Esophagus squamous epithelium (tissue), 5 donors: ENCODE measurements at regions not wholly inside any gene's neighbourhood (a gene's known extent, or its start where the extent isn't known, plus 50 kb on each side); places are given as distances from the start of the nearest gene placed in this dataset.

Source experiments
- DNase-seq: peaks from one replicate; lab custom pipeline; 2025; lab: John Stamatoyannopoulos, UW
- H3K27ac ChIP-seq, 4 donors: fragments of 200-600 bp; sonication (generic); one replicate each; pipeline ENCODE4 v1.5.1; 2016 to 2019; ENCODE audit warnings: mild to moderate bottlenecking in 1 of 4
- H3K27me3 ChIP-seq, 4 donors: fragments of 200-600 bp; sonication (generic); 1 replicate in 3 of 4; 2 replicates in 1 of 4; pipeline versions ENCODE4 v1.5.1 to v1.6.0; 2017 to 2021; ENCODE audit warnings: antibody characterized with exemption in 1 of 4
- H3K36me3 ChIP-seq, 3 donors: fragments of 200-600 bp; sonication (generic); one replicate each; pipeline ENCODE4 v1.5.1; 2016 to 2019
- H3K4me1 ChIP-seq, 3 donors: fragments of 200-600 bp; sonication (generic); one replicate each; pipeline ENCODE4 v1.5.1; 2017 to 2019
- H3K4me3 ChIP-seq, 4 donors: fragments of 200-600 bp; sonication (generic); 1 replicate in 3 of 4; 2 replicates in 1 of 4; pipeline ENCODE4 v1.5.1; 2016 to 2019; ENCODE audit warnings: mild to moderate bottlenecking in 2 of 4, moderate library complexity in 1 of 4
- H3K9me3 ChIP-seq, 3 donors: fragments of 200-600 bp; sonication (generic); one replicate each; pipeline ENCODE4 v1.5.1; 2016 to 2019
- POLR2A ChIP-seq, 4 donors: fragments of 450-650 bp; IDR thresholded peaks; one replicate each; pipeline ENCODE4 v1.6.1; 2017; ENCODE audit warnings: antibody characterized with exemption in 4 of 4, mild to moderate bottlenecking in 4 of 4, moderate library complexity in 3 of 4
- WGBS, 2 donors: methylation state at CpG; one replicate each; pipeline ENCODE4 v1.1.5; 2018; 5-methylcytosine and 5-hydroxymethylcytosine counted together
- intact Hi-C: fragments of 100-400 bp; cut with DNase I; formaldehyde crosslinking; loops from one replicate; pipeline ENCODE4 v1.15.0; 2022
- TF ChIP-seq, protein P1 (sequence below), 6 experiments: fragments of 450-650 bp in 4 of 6; fragments of 200-600 bp in 2 of 6; sonication (generic) in 2 of 6; IDR thresholded peaks; one replicate each; pipeline ENCODE4 v1.5.1; 2016 to 2019; ENCODE audit warnings: antibody characterized with exemption in 6 of 6, mild to moderate bottlenecking in 4 of 6, moderate library complexity in 4 of 6
- donor health status: DM: yes; HTN: yes; CAD: no.

GRCh38 chr6:156451726-156452125 lies 325.5 kb upstream of the ARID1B start:
- no peaks in the 10 kb centered on the region for H3K36me3 ChIP-seq
- TF ChIP-seq, protein P1, sequence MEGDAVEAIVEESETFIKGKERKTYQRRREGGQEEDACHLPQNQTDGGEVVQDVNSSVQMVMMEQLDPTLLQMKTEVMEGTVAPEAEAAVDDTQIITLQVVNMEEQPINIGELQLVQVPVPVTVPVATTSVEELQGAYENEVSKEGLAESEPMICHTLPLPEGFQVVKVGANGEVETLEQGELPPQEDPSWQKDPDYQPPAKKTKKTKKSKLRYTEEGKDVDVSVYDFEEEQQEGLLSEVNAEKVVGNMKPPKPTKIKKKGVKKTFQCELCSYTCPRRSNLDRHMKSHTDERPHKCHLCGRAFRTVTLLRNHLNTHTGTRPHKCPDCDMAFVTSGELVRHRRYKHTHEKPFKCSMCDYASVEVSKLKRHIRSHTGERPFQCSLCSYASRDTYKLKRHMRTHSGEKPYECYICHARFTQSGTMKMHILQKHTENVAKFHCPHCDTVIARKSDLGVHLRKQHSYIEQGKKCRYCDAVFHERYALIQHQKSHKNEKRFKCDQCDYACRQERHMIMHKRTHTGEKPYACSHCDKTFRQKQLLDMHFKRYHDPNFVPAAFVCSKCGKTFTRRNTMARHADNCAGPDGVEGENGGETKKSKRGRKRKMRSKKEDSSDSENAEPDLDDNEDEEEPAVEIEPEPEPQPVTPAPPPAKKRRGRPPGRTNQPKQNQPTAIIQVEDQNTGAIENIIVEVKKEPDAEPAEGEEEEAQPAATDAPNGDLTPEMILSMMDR (IDR thresholded peaks at IDR 0.05) = no peak
- no peak for TF ChIP-seq POLR2A (IDR thresholded peaks at IDR 0.05)
- no peaks in the 10 kb centered on the region for H3K27me3 ChIP-seq
- peaks cover 2 to 29% (median 7%) of the 10 kb centered on the region in 3 donors for H3K4me1 ChIP-seq
- 83 to 94% methylated on average over 5 of the region's 5 CpGs for WGBS, 2 donors
- no peak overlapping the region for H3K4me3 ChIP-seq
- no peaks in the 10 kb centered on the region for H3K9me3 ChIP-seq
- no peak for DNase-seq
- H3K27ac ChIP-seq = no peak overlapping the region
- intact Hi-C loops = no loop called here

DNA sequence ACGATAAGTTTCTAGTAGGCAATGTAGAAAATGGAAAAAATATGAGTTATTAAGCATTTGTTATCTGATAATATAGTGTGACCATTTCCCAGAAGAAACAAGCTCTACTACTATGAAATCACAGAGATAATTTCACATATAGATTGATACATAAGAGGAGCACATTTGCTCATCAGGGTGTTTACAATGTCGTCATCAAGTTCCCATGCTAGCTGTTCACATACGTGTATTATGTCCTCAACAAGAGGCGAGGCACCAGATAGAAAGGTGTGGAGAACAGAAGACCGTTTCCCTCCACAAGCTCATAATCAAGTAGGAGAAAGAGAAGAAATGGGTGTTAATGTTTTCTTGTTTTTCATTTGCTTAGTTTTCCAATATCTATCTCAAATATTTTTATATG lies 326.1 kb upstream of the ARID1B start:
- H3K27me3 ChIP-seq = no peaks in the 10 kb centered on the region
- H3K36me3 ChIP-seq = no peaks in the 10 kb centered on the region
- TF ChIP-seq, protein P1 (IDR thresholded peaks at IDR 0.05) = no peak
- no peak for TF ChIP-seq POLR2A (IDR thresholded peaks at IDR 0.05)
- 76 to 88% methylated on average over 5 of the region's 5 CpGs for WGBS, 2 donors
- DNase-seq = no peak
- no peak overlapping the region for H3K4me3 ChIP-seq
- H3K27ac ChIP-seq = peak overlapping the region in 2 of 4 donors; percentile 85
- intact Hi-C loops = no loop called here
- H3K4me1 ChIP-seq = peaks cover 2 to 33% (median 7%) of the 10 kb centered on the region in 3 donors
- H3K9me3 ChIP-seq = no peaks in the 10 kb centered on the region

DNA sequence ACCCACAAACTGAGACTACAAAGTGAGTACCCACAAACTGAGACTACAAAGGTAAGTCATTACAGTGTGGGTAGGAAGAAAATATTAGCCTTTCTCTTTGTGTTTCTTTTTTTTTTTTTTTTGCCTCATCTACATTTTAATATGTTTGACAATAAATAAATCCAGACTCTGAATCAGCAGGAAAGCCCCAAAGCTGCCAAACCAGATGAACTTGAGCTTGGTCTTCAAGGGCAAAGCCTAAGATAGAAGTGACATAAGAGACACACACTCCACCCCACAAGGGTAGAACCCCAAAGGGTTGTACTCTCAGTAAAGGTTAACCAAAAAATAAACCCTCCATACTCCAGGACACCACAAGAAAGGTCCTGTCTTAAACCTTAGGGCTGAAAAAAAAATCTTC lies 326.8 kb upstream of the ARID1B start:
- no peak overlapping the region for H3K4me3 ChIP-seq
- H3K27me3 ChIP-seq = no peaks in the 10 kb centered on the region
- peak overlapping the region in 3 of 4 donors; percentile 63 to 85 (median 85) for H3K27ac ChIP-seq
- peaks cover 2 to 35% (median 7%) of the 10 kb centered on the region in 3 donors for H3K4me1 ChIP-seq
- H3K9me3 ChIP-seq = no peaks in the 10 kb centered on the region
- TF ChIP-seq, protein P1 (IDR thresholded peaks at IDR 0.05) = no peak
- H3K36me3 ChIP-seq = no peaks in the 10 kb centered on the region
- intact Hi-C loops = no loop called here
- DNase-seq = no peak

DNA sequence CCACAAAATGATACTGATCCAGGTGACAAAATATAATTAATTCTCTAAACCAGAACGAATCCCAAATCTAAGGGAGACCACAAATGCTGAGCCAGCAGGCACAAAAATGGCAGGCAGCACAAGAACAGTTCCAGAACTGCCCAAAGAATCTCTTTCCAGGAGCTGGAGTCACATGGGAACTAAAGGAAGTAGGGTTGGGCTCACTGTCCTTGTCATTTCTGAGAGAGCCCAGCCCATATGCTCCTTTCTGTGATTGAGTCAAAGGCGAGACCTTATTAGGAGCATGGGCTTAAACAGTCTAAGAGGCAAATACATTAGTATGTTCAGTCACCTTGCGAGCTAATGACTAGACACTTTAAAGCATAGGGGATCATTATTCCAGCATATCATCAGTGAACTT lies 327.6 kb upstream of the ARID1B start:
- WGBS, 2 donors = 54 to 58% methylated on average over 3 of the region's 3 CpGs
- intact Hi-C loops = no loop called here
- H3K36me3 ChIP-seq = no peaks in the 10 kb centered on the region
- H3K4me1 ChIP-seq = peaks cover 2 to 35% (median 7%) of the 10 kb centered on the region in 3 donors
- no peaks in the 10 kb centered on the region for H3K27me3 ChIP-seq
- H3K4me3 ChIP-seq = no peak overlapping the region
- TF ChIP-seq POLR2A (IDR thresholded peaks at IDR 0.05) = no peak
- TF ChIP-seq, protein P1 (IDR thresholded peaks at IDR 0.05) = no peak
- H3K27ac ChIP-seq = peak overlapping the region; percentile 18 to 85 (median 74)
- no peak for DNase-seq
- no peaks in the 10 kb centered on the region for H3K9me3 ChIP-seq

- DNase-seq = no peak
- TF ChIP-seq POLR2A (IDR thresholded peaks at IDR 0.05) = no peak
- TF ChIP-seq, protein P1 (IDR thresholded peaks at IDR 0.05) = peak in 3 of 6 experiments; percentile 12 to 55 (median 50)
- H3K4me1 ChIP-seq = peaks cover 2 to 35% (median 7%) of the 10 kb centered on the region in 3 donors
- H3K36me3 ChIP-seq = no peaks in the 10 kb centered on the region
- H3K27ac ChIP-seq = peak overlapping the region; percentile 18 to 85 (median 74)
- no peak overlapping the region for H3K4me3 ChIP-seq
- WGBS, 2 donors = 24 to 48% methylated on average over 4 of the region's 4 CpGs
- no peaks in the 10 kb centered on the region for H3K27me3 ChIP-seq
- intact Hi-C loops = no loop called here
- H3K9me3 ChIP-seq = no peaks in the 10 kb centered on the region
These were observed 328.1 kb upstream of the ARID1B start for GRCh38 chr6:156449128-156449527.
